ENCODE measurements at regions not wholly inside any gene's neighbourhood (a gene's known extent, or its start where the extent isn't known, plus 50 kb on each side); places are given as distances from the start of the nearest gene placed in this dataset.

DNA sequence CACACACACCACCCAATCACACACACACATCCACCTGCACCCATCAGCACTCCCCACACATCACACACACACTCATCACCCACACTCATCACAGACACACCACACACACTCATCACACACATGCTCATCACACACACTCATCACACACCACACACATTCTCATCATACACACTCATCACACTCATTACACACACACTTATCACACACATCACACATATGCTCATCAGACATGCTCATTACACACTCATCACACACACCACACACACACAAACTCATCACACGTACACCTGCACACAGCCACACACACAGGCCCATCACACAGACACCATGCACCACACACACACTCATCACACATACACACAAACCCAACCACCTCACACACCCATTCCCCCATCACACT, 107.5 kb upstream of the C14orf180 start:
- TF ChIP-seq, protein P1, sequence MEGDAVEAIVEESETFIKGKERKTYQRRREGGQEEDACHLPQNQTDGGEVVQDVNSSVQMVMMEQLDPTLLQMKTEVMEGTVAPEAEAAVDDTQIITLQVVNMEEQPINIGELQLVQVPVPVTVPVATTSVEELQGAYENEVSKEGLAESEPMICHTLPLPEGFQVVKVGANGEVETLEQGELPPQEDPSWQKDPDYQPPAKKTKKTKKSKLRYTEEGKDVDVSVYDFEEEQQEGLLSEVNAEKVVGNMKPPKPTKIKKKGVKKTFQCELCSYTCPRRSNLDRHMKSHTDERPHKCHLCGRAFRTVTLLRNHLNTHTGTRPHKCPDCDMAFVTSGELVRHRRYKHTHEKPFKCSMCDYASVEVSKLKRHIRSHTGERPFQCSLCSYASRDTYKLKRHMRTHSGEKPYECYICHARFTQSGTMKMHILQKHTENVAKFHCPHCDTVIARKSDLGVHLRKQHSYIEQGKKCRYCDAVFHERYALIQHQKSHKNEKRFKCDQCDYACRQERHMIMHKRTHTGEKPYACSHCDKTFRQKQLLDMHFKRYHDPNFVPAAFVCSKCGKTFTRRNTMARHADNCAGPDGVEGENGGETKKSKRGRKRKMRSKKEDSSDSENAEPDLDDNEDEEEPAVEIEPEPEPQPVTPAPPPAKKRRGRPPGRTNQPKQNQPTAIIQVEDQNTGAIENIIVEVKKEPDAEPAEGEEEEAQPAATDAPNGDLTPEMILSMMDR (IDR thresholded peaks at IDR 0.05; ENCODE audit: borderline replicate concordance, insufficient read depth, low read depth, low read length), result no peak

DNA sequence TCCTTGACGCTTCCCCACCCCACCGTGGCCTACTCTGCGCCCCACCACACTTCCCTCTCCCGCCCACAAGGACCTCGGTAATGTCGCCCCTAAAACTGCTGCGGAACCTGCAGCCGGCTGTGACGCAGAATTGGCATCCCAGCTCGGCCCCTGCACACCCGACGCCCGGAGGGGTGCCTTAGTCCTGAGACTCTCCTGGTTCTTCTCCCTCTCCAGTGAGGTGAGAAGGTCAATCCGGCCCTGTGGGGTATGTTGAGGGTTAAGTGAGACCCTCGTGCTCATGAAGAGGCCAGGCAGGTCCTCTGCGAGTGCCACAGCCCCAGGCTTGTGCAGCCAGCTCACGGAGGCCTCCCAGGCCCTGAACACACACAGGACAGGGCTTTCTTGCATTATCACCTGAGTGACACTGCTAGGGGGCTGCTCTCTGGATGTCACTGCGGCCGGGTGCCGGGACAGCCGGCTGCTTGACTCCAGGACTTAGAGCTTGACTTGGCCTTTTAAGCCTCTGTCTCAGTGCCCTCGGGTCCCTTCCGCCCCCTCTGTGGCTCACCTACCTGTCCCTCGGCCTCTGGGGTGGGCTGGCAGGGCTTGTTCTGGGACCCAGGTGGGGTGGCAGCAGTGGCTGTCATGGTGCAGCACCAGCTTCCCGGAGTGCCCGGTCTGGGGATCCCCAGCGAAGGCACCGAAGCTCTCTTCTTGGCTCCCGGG, 106.9 kb upstream of the C14orf180 start:
- H3K4me3 ChIP-seq (ENCODE audit: low read depth, low read length), result no peak overlapping the region
- TF ChIP-seq, protein P1 (IDR thresholded peaks at IDR 0.05; ENCODE audit: borderline replicate concordance, insufficient read depth, low read depth, low read length), result no peak

More for the DNA sequence above, 107.5 kb upstream of the C14orf180 start:
- H3K4me3 ChIP-seq (ENCODE audit: low read depth, low read length), result no peak overlapping the region

DNA sequence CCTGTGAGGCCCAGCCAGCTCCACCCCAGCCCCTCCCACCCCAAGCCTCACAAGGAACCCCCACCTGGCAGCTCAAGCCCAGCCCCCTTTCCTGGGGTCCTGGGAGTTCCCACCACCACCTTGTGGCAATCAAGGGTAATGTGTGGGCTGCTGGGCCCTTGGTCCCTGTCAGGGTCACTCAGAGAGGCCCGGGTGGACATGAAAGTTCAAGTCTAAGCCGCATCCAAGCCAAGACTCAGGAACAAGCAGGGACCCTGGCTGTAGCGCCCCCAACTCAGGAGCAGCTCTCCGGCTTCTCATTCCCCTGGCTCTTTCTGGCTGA, 106.4 kb upstream of the C14orf180 start:
- H3K4me3 ChIP-seq (ENCODE audit: low read depth, low read length), result no peak overlapping the region
- TF ChIP-seq, protein P1 (IDR thresholded peaks at IDR 0.05; ENCODE audit: borderline replicate concordance, insufficient read depth, low read depth, low read length), result no peak

DNA sequence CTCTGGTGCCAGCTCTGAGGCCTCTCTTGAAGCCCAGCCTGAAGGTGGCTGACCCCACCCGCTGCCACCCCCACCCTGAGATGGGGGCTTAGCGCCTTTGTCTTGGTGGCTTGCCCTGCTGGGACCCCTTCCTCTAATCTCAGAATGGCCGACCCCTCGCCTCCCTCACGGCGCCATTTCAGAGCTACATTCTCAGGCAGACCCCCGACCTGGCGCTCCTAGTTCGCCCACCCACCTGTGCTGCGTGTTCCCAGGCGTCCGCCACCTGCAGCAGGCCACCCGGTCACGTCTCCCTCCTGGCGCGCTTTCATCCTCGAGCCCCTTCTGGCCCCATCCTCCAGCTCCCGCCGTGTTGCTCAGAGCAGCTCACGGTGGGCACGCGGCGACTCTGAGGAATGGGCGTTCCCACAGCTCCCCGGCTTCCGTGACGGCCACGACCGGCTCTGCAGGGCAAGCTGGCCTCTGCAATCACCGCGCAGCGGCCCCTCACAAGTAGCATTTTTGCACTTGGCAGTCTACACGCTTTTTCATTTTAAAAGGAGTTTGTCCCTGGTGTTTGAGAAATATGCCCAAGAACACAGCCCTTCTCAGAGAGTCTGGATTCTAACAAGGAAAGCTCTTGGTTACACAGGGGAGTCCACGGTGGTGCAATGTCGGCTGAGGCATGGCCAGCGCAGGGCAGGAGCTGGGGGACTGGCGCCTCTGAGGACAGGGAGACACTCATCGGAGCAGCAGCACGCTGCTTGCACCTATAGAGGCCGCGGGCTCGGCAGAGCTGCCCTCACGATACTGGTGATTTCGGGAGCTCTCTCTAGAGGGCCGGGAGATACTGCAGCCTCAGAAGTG, 105.7 kb upstream of the C14orf180 start:
- TF ChIP-seq, protein P1 (IDR thresholded peaks at IDR 0.05; ENCODE audit: borderline replicate concordance, insufficient read depth, low read depth, low read length), result no peak
- H3K4me3 ChIP-seq (ENCODE audit: low read depth, low read length), result no peak overlapping the region

DNA sequence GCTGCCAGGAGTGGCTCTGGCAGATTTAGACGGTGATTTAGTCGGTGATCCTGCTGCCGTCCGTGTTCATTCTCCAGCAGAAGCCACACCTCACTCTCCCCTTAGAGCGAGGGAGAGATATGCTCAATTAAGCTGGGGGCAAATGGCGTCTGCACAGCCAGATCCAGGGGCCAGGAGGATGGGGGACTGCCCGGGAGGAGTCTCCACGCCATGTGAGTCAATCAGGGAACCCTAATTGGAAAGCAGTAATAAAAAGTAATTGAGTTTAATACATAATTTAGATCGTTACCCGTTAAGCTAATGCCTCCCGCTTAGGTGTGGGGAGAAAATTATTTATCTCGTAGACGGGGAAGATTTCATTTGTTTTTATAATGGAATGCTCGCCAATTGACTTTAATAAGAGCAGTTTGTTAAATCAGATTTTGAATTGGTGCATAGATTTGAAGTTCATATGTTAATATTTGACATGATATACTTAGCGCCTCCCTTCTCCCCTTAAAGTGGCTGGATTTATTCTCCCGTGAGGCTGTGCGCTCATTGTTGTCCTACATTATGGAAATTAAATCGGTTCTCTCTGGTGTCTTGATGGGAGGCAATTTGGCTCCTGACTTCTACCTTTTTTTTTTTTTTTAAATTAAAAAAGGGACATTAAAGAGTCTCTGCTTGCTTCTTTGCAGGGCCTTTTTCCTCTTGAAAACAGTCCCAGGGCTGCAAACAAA, 104.9 kb upstream of the C14orf180 start:
- H3K4me3 ChIP-seq (ENCODE audit: low read depth, low read length), result no peak overlapping the region
- TF ChIP-seq, protein P1 (IDR thresholded peaks at IDR 0.05; ENCODE audit: borderline replicate concordance, insufficient read depth, low read depth, low read length), result no peak

DNA sequence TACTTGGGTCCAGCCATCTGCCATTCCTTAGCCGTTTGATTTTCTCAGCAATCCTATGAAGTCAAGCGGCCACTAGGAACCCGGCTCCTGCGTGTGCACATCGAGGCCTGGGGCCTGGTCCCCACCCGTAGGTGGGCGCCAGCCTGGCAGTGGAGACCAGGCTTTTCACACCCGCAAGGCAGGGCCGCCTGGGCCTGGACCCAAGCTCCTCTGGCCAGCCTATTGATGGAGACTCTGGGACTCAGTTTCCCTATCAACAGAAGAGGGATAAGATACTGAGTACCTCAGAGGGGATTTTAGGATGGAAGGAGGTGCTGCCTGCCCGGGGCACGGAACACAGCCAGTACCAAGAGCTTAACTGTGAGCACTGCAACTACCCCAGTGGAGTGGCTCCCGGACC, 104.3 kb upstream of the C14orf180 start:
- TF ChIP-seq, protein P1 (IDR thresholded peaks at IDR 0.05; ENCODE audit: borderline replicate concordance, insufficient read depth, low read depth, low read length), result no peak
- H3K4me3 ChIP-seq (ENCODE audit: low read depth, low read length), result no peak overlapping the region

Data from GM12875 (cell line).